ENCODE measurements at regions not wholly inside any gene's neighbourhood (a gene's known extent, or its start where the extent isn't known, plus 50 kb on each side); places are given as distances from the start of the nearest gene placed in this dataset.

GRCh38 chr18:24721388-24721787, 261.0 kb downstream of the HRH4 start:
- Histone ChIP-seq H3K27me3 (ENCODE audit: control insufficient read depth in 4 of 4, insufficient read depth in 4 of 4, low read length in 3 of 4) (peaks cover 0 to 5% (median 3%) of the 10 kb centered on the region in 4 donors), H3K27ac (ENCODE audit: low read depth in 1 of 2, low read length in 2 of 2) (no peak overlapping the region), H3K9me3 (ENCODE audit: control insufficient read depth in 4 of 4, low read length in 3 of 4) (no peaks in the 10 kb centered on the region), H3K36me3 (ENCODE audit: control insufficient read depth in 4 of 4, insufficient read depth in 3 of 4, low read depth in 1 of 4, low read length in 3 of 4) (no peaks in the 10 kb centered on the region), H3K9ac (ENCODE audit: low read depth in 1 of 2, low read length in 2 of 2) (no peak overlapping the region), H3K4me3 (ENCODE audit: low read depth in 1 of 3, low read length in 3 of 3) (no peak overlapping the region), H3K4me1 (ENCODE audit: control insufficient read depth in 4 of 4, insufficient read depth in 4 of 4, low read length in 3 of 4) (no peaks in the 10 kb centered on the region)
- WGBS, result 49% methylated on average over 2 of the region's 2 CpGs
- TF ChIP-seq HNF4A (conservative IDR thresholded peaks at IDR 0.05), result no peak
- TF ChIP-seq REST (IDR thresholded peaks at IDR 0.05), result no peak
- no peak for TF ChIP-seq EGR1 (IDR thresholded peaks at IDR 0.05; ENCODE audit: low read depth in 2 of 2)
- no peak for TF ChIP-seq FOXA2 (IDR thresholded peaks at IDR 0.05)
- no peak for TF ChIP-seq FOXA1 (IDR thresholded peaks at IDR 0.05)
- TF ChIP-seq SP1 (IDR thresholded peaks at IDR 0.05), result no peak
- no peak for TF ChIP-seq RXRA (IDR thresholded peaks at IDR 0.05)
- no peak for TF ChIP-seq RAD21 (IDR thresholded peaks at IDR 0.05)
- no peak for TF ChIP-seq ZBTB33 (IDR thresholded peaks at IDR 0.05)
- no peak for TF ChIP-seq GABPA (IDR thresholded peaks at IDR 0.05 in 1 of 2, conservative IDR thresholded peaks at IDR 0.05 in 1 of 2)
- no peak for TF ChIP-seq YY1 (IDR thresholded peaks at IDR 0.05)
- TF ChIP-seq ATF3 (IDR thresholded peaks at IDR 0.05), result no peak
- no peak for TF ChIP-seq TAF1 (conservative IDR thresholded peaks at IDR 0.05)
- TF ChIP-seq NR2F2 (IDR thresholded peaks at IDR 0.05), result no peak
- no peak for TF ChIP-seq JUND (IDR thresholded peaks at IDR 0.05)
- no peak for TF ChIP-seq HNF4G (IDR thresholded peaks at IDR 0.05)
- no peak for DNase-seq (ENCODE audit: low spot score)

GRCh38 chr18:24725644-24726415, 265.4 kb downstream of the HRH4 start:
- no peak for DNase-seq (ENCODE audit: low spot score)
- TF ChIP-seq JUND (IDR thresholded peaks at IDR 0.05) (no peak), TAF1 (conservative IDR thresholded peaks at IDR 0.05) (no peak), MAX (IDR thresholded peaks at IDR 0.05) (no peak), HNF4A (conservative IDR thresholded peaks at IDR 0.05) (no peak), EGR1 (IDR thresholded peaks at IDR 0.05; ENCODE audit: low read depth in 2 of 2) (no peak), ATF3 (IDR thresholded peaks at IDR 0.05) (no peak), HNF4G (IDR thresholded peaks at IDR 0.05) (no peak), NR2F2 (IDR thresholded peaks at IDR 0.05) (no peak), FOXA2 (IDR thresholded peaks at IDR 0.05) (no peak), FOXA1 (IDR thresholded peaks at IDR 0.05) (no peak), ZBTB33 (IDR thresholded peaks at IDR 0.05) (no peak)
- no peak overlapping the region for H3K4me3 ChIP-seq (ENCODE audit: low read depth in 1 of 3, low read length in 3 of 3)
- no peaks in the 10 kb centered on the region for H3K36me3 ChIP-seq (ENCODE audit: control insufficient read depth in 4 of 4, insufficient read depth in 3 of 4, low read depth in 1 of 4, low read length in 3 of 4)
- H3K27me3 ChIP-seq (ENCODE audit: control insufficient read depth in 4 of 4, insufficient read depth in 4 of 4, low read length in 3 of 4), result peaks cover 2 to 9% (median 4%) of the 10 kb centered on the region in 4 donors
- peaks cover 0 to 5% (median 1%) of the 10 kb centered on the region in 4 donors for H3K4me1 ChIP-seq (ENCODE audit: control insufficient read depth in 4 of 4, insufficient read depth in 4 of 4, low read length in 3 of 4)
- no peaks in the 10 kb centered on the region for H3K9me3 ChIP-seq (ENCODE audit: control insufficient read depth in 4 of 4, low read length in 3 of 4)
- 76% methylated on average over 9 of the region's 9 CpGs for WGBS
- no peak overlapping the region for H3K27ac ChIP-seq (ENCODE audit: low read depth in 1 of 2, low read length in 2 of 2)
- no peak overlapping the region for H3K9ac ChIP-seq (ENCODE audit: low read depth in 1 of 2, low read length in 2 of 2)

Data from liver (tissue), 7 donors.